Panc1 (cell line): ENCODE measurements at regions not wholly inside any gene's neighbourhood (a gene's known extent, or its start where the extent isn't known, plus 50 kb on each side); places are given as distances from the start of the nearest gene placed in this dataset.

ENCODE experiments used
- ATAC-seq: fragments of 200-7000 bp; cut with Tn5 transposase; 2 replicates; pipeline ENCODE4 v1.9.1; 2020; ENCODE audit warnings: mild to moderate bottlenecking, moderate library complexity
- BruUV-seq: library from RNA; stranded (reverse); fragments of 400-500 nt; replicated peaks from 2 replicates; lab custom pipeline; 2021; lab: Mats Ljungman, UMichigan
- CTCF ChIA-PET: fragments of 300-600 bp; sonication (Branson Sonifier 250); formaldehyde crosslinking; loops from one replicate; lab custom pipeline; 2022; ENCODE audit warnings: antibody characterized with exemption; lab: Charles Lee
- POLR2A ChIA-PET: fragments of 300-600 bp; sonication (Branson Sonifier 250); formaldehyde crosslinking; loops from one replicate; lab custom pipeline; 2022; ENCODE audit warnings: antibody characterized with exemption; lab: Charles Lee
- DNase-seq: peaks from one replicate; pipeline ENCODE4 v3.0.0-alpha.2; 2010; ENCODE audit warnings: low read depth, low spot score
- H3K27ac ChIP-seq: 2 replicates; pipeline ENCODE4 v1.5.1; 2011; ENCODE audit warnings: mild to moderate bottlenecking, low read length, inconsistent platforms
- H3K27me3 ChIP-seq: fragments of 200-500 bp; sonication (Bioruptor generic); 2 replicates; pipeline ENCODE4 v1.6.0; 2014; ENCODE audit warnings: low read length, inconsistent platforms; ENCODE audit not compliant: control insufficient read depth, insufficient read depth
- H3K36me3 ChIP-seq: fragments of 200-500 bp; sonication (Bioruptor generic); 2 replicates; pipeline ENCODE4 v1.5.1; 2014; ENCODE audit warnings: inconsistent platforms, mild to moderate bottlenecking, low read length, moderate library complexity; ENCODE audit not compliant: control insufficient read depth, insufficient read depth
- H3K4me1 ChIP-seq: 2 replicates; pipeline ENCODE4 v1.5.1; 2011; ENCODE audit warnings: inconsistent platforms, mild to moderate bottlenecking, low read length, moderate library complexity; ENCODE audit not compliant: control insufficient read depth, insufficient read depth
- H3K4me3 ChIP-seq, 2 experiments: 2 replicates each; pipeline ENCODE4 v1.5.1; 2011 to 2012; ENCODE audit warnings: low read depth in 2 of 2, low read length in 2 of 2, mild to moderate bottlenecking in 2 of 2, inconsistent platforms in 1 of 2, moderate library complexity in 1 of 2
- H3K9me3 ChIP-seq: fragments of 200-500 bp; sonication (Bioruptor generic); 2 replicates; pipeline ENCODE4 v1.5.1; 2014; ENCODE audit warnings: low read depth, mild to moderate bottlenecking, inconsistent platforms, low read length, moderate library complexity; ENCODE audit not compliant: control insufficient read depth, insufficient read depth
- POLR2AphosphoS5 ChIP-seq: IDR thresholded peaks from 2 replicates; pipeline ENCODE4 v1.6.1; 2012; ENCODE audit warnings: mild to moderate bottlenecking, low read depth, low read length, moderate library complexity
- SIN3A ChIP-seq: IDR thresholded peaks from 2 replicates; pipeline ENCODE4 v1.6.1; 2012; ENCODE audit warnings: low read depth, mild to moderate bottlenecking, low read length, moderate library complexity, borderline replicate concordance; ENCODE audit not compliant: insufficient read depth
- TCF7L2 ChIP-seq: IDR thresholded peaks from 2 replicates; pipeline ENCODE4 v1.6.1; 2011; ENCODE audit warnings: mild to moderate bottlenecking, low read depth, low read length, inconsistent platforms
- in situ Hi-C: cut with HindIII; loops from 2 replicates; pipeline ENCODE4 v1.10.0; 2016; ENCODE audit warnings: low sequenced_read_pairs, low pct_unique_long_range_greater_than_20kb
- intact Hi-C: fragments of 100-400 bp; cut with micrococcal nuclease; formaldehyde crosslinking; loops from one replicate; pipeline ENCODE4 v1.10.0; 2022; ENCODE audit not compliant: unreplicated experiment
- TF ChIP-seq, protein P1 (sequence below): fragments of 450-650 bp; IDR thresholded peaks from 2 replicates; pipeline ENCODE4 v1.5.1; 2017; ENCODE audit warnings: mild to moderate bottlenecking
- TF ChIP-seq, protein P2 (sequence below), 2 experiments: IDR thresholded peaks; 2 replicates each; pipeline ENCODE4 v1.6.1; 2011 to 2012; ENCODE audit warnings: low read depth in 2 of 2, control low read depth in 1 of 2, low read length in 1 of 2, mild to moderate bottlenecking in 1 of 2, moderate library complexity in 1 of 2; ENCODE audit not compliant: insufficient read depth in 1 of 2

DNA sequence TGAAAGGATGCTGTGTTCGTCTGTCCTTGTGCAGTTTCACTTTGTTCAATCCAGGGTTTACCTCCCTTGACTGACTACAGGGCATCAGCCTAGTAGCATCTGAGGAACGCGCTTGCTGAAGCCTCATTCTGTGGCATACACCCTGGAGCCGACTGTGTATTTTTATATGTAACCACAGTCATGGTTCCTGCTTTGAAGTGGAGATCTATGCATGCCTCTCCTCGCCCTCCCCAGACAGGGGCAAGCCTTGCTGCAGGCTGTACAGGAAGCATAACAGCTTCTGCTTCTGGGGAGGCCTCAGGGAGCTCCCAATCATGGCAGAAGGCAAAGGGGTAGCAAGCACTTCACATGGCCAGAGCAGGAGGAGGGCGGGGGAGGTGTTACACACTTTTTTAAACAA, 262.1 kb downstream of the BCL11B start:
- Histone ChIP-seq H3K4me3 (no peak overlapping the region), H3K9me3 (no peaks in the 10 kb centered on the region), H3K27me3 (no peaks in the 10 kb centered on the region), H3K4me1 (no peaks in the 10 kb centered on the region), H3K27ac (no peak overlapping the region), H3K36me3 (no peaks in the 10 kb centered on the region)
- ChIA-PET CTCF (no interaction called here), POLR2A (no interaction called here)
- BruUV-seq = no TSS peak
- no peak for ATAC-seq
- DNase-seq = no peak
- in situ Hi-C loops = no loop called here
- TF ChIP-seq, protein P1, sequence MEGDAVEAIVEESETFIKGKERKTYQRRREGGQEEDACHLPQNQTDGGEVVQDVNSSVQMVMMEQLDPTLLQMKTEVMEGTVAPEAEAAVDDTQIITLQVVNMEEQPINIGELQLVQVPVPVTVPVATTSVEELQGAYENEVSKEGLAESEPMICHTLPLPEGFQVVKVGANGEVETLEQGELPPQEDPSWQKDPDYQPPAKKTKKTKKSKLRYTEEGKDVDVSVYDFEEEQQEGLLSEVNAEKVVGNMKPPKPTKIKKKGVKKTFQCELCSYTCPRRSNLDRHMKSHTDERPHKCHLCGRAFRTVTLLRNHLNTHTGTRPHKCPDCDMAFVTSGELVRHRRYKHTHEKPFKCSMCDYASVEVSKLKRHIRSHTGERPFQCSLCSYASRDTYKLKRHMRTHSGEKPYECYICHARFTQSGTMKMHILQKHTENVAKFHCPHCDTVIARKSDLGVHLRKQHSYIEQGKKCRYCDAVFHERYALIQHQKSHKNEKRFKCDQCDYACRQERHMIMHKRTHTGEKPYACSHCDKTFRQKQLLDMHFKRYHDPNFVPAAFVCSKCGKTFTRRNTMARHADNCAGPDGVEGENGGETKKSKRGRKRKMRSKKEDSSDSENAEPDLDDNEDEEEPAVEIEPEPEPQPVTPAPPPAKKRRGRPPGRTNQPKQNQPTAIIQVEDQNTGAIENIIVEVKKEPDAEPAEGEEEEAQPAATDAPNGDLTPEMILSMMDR = no peak
- TF ChIP-seq SIN3A (no peak), TCF7L2 (no peak)
- TF ChIP-seq, protein P2, sequence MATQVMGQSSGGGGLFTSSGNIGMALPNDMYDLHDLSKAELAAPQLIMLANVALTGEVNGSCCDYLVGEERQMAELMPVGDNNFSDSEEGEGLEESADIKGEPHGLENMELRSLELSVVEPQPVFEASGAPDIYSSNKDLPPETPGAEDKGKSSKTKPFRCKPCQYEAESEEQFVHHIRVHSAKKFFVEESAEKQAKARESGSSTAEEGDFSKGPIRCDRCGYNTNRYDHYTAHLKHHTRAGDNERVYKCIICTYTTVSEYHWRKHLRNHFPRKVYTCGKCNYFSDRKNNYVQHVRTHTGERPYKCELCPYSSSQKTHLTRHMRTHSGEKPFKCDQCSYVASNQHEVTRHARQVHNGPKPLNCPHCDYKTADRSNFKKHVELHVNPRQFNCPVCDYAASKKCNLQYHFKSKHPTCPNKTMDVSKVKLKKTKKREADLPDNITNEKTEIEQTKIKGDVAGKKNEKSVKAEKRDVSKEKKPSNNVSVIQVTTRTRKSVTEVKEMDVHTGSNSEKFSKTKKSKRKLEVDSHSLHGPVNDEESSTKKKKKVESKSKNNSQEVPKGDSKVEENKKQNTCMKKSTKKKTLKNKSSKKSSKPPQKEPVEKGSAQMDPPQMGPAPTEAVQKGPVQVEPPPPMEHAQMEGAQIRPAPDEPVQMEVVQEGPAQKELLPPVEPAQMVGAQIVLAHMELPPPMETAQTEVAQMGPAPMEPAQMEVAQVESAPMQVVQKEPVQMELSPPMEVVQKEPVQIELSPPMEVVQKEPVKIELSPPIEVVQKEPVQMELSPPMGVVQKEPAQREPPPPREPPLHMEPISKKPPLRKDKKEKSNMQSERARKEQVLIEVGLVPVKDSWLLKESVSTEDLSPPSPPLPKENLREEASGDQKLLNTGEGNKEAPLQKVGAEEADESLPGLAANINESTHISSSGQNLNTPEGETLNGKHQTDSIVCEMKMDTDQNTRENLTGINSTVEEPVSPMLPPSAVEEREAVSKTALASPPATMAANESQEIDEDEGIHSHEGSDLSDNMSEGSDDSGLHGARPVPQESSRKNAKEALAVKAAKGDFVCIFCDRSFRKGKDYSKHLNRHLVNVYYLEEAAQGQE (IDR thresholded peaks at IDR 0.05; ENCODE audit: insufficient read depth in 1 of 2, low read depth in 2 of 2, low read length in 1 of 2) = no peak
- intact Hi-C loops = no loop called here

DNA sequence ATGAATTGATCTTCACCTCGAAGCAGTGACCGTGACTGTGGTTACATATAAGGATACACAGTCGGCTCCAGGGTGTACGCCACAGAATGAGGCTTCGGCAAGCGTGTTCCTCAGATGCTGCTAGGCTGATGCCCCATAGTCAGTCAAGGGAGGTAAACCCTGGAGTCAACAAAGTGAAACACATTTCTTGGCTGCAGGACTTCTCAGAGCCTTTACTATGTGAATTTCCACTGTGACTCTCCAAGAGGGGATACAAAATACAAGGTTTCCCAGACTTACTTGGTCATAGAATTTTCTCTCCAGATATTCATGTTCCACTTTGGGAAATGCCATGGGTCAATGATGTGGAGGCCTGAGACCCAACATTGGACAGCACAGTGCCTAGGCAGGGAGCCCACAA, 260.6 kb downstream of the BCL11B start:
- no peaks in the 10 kb centered on the region for H3K27me3 ChIP-seq
- ATAC-seq (no peak), DNase-seq (no peak)
- BruUV-seq = no TSS peak
- POLR2A ChIA-PET = no interaction called here
- in situ Hi-C loops (no loop called here), intact Hi-C loops (no loop called here)
- H3K9me3 ChIP-seq = no peaks in the 10 kb centered on the region
- no peak overlapping the region for H3K27ac ChIP-seq
- no peak for TF ChIP-seq TCF7L2
- H3K36me3 ChIP-seq = no peaks in the 10 kb centered on the region
- CTCF ChIA-PET = no interaction called here
- H3K4me1 ChIP-seq = no peaks in the 10 kb centered on the region
- H3K4me3 ChIP-seq = no peak overlapping the region

DNA sequence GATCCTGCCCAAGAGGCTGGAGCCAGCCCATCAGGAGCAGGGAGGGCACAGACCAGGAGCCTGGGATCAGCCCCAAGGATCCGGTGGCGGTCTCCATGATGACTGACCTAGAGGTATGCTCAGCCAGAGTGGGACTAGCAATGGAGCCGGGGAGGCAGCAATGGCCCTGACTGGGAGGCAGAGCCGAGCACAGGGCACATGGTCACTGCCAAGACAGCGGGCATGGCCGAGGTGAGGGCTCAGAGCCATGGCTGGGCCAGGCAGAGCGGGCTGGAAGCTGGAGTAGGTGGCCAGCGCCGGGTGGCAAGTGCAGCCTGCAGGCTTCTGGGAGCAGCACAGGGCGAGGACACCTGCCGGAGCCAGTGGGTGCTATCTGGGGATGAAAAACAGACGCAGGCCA, 259.3 kb downstream of the BCL11B start:
- H3K27ac ChIP-seq = no peak overlapping the region
- ChIA-PET CTCF (no interaction called here), POLR2A (no interaction called here)
- BruUV-seq = no TSS peak
- TF ChIP-seq POLR2AphosphoS5 (no peak), SIN3A (no peak), TCF7L2 (no peak)
- TF ChIP-seq, protein P1 = no peak
- TF ChIP-seq, protein P2 (IDR thresholded peaks at IDR 0.05; ENCODE audit: insufficient read depth in 1 of 2, low read depth in 2 of 2, low read length in 1 of 2) = no peak
- intact Hi-C loops (no loop called here), in situ Hi-C loops (no loop called here)
- ATAC-seq (no peak), DNase-seq (no peak)
- no peak overlapping the region for H3K4me3 ChIP-seq
- no peaks in the 10 kb centered on the region for H3K9me3 ChIP-seq
- H3K36me3 ChIP-seq = no peaks in the 10 kb centered on the region
- no peaks in the 10 kb centered on the region for H3K4me1 ChIP-seq
- no peaks in the 10 kb centered on the region for H3K27me3 ChIP-seq
